AG04449 (cell line): ENCODE measurements at regions not wholly inside any gene's neighbourhood (a gene's known extent, or its start where the extent isn't known, plus 50 kb on each side); places are given as distances from the start of the nearest gene placed in this dataset.

Experiments
- CTCF ChIA-PET: fragments of 350-600 bp; formaldehyde crosslinking; extraction: SDS; loops from one replicate; lab custom pipeline; 2021; ENCODE audit warnings: antibody characterized with exemption; lab: Yijun Ruan, JAX
- POLR2A ChIA-PET: fragments of 400-600, 350-600 bp; formaldehyde crosslinking; extraction: SDS; loops from one replicate; lab custom pipeline; 2020; ENCODE audit warnings: antibody characterized with exemption, inconsistent platforms; lab: Yijun Ruan, JAX
- DNase-seq: peaks from one replicate; pipeline ENCODE4 v3.0.0-alpha.2; 2010; ENCODE audit warnings: low read depth, low spot score
- H3K4me3 ChIP-seq: 2 replicates; pipeline ENCODE4 v1.5.1; 2011; ENCODE audit warnings: low read depth, mild to moderate bottlenecking, control low read depth, low read length
- TF ChIP-seq, protein P1 (sequence below): IDR thresholded peaks from one replicate; pipeline ENCODE4 v1.5.1; 2011; ENCODE audit warnings: mild to moderate bottlenecking, moderate library complexity, low read length, control low read depth, inconsistent platforms; ENCODE audit not compliant: insufficient read depth; ENCODE audit errors: missing control alignments

DNA sequence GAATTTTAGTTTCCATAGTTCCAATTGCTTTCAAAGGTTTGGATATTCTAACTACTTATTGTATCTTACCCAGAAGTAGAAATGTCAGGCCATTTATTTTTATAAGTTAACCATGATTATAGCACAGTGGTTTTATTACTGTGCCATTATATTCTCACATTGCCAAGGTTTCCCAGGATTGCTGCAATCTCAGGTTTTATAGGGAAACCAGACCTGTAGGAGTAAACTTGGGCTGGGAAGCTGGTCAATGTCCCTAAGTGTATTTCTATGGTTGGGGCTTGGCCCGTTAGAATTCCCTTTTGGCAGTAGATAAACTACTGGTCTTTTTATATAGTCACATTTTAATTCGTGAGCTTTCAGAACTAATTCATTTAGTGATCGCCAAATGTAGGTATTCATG is 396.6 kb upstream of the KCNN2 start:
- POLR2A ChIA-PET = no interaction called here
- CTCF ChIA-PET = no interaction called here

DNA sequence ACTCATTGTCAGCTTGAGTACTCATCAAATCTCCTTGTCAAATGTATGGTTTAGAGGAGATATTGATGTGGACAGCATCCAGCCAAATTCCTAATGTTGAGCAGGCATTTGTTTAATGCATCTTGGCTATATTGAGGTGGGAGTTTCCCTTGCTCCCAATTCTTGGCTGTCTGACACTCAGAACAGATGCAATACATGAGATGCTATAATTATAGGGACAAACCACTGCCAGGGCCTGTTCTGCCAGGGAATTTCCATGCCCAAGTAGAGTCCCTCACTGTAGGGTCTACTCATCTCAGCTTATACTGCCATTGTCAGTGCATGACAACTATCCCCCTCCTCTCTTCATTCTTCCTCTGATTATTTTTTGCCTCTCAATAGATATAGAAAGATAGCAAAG is 392.0 kb upstream of the KCNN2 start:
- no peak overlapping the region for H3K4me3 ChIP-seq
- TF ChIP-seq, protein P1, sequence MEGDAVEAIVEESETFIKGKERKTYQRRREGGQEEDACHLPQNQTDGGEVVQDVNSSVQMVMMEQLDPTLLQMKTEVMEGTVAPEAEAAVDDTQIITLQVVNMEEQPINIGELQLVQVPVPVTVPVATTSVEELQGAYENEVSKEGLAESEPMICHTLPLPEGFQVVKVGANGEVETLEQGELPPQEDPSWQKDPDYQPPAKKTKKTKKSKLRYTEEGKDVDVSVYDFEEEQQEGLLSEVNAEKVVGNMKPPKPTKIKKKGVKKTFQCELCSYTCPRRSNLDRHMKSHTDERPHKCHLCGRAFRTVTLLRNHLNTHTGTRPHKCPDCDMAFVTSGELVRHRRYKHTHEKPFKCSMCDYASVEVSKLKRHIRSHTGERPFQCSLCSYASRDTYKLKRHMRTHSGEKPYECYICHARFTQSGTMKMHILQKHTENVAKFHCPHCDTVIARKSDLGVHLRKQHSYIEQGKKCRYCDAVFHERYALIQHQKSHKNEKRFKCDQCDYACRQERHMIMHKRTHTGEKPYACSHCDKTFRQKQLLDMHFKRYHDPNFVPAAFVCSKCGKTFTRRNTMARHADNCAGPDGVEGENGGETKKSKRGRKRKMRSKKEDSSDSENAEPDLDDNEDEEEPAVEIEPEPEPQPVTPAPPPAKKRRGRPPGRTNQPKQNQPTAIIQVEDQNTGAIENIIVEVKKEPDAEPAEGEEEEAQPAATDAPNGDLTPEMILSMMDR = no peak
- no peak for DNase-seq
- ChIA-PET CTCF (no interaction called here), POLR2A (no interaction called here)

More for the DNA sequence above, 396.6 kb upstream of the KCNN2 start:
- TF ChIP-seq, protein P1 = no peak
- DNase-seq = no peak
- no peak overlapping the region for H3K4me3 ChIP-seq

- DNase-seq = no peak
- ChIA-PET POLR2A (no interaction called here), CTCF (no interaction called here)
- TF ChIP-seq, protein P1 = no peak
- no peak overlapping the region for H3K4me3 ChIP-seq
Measured at GRCh38 chr5:113971454-113971853, 390.4 kb upstream of the KCNN2 start.

- DNase-seq = no peak
- ChIA-PET CTCF (no interaction called here), POLR2A (no interaction called here)
Measured at GRCh38 chr5:113974976-113975375, 386.9 kb upstream of the KCNN2 start.

GRCh38 chr5:113984928-113985327 is 376.9 kb upstream of the KCNN2 start:
- ChIA-PET POLR2A (no interaction called here), CTCF (no interaction called here)
- DNase-seq = no peak
- no peak overlapping the region for H3K4me3 ChIP-seq
- TF ChIP-seq, protein P1 = no peak

More at GRCh38 chr5:113974976-113975375, 386.9 kb upstream of the KCNN2 start:
- TF ChIP-seq, protein P1 = no peak
- no peak overlapping the region for H3K4me3 ChIP-seq

GRCh38 chr5:113985505-113985904 is 376.4 kb upstream of the KCNN2 start:
- TF ChIP-seq, protein P1 = no peak
- DNase-seq = no peak
- no peak overlapping the region for H3K4me3 ChIP-seq
- ChIA-PET POLR2A (no interaction called here), CTCF (no interaction called here)
